ENCODE measurements at regions not wholly inside any gene's neighbourhood (a gene's known extent, or its start where the extent isn't known, plus 50 kb on each side); places are given as distances from the start of the nearest gene placed in this dataset.
"Not testable (repeated sequence)": the region's sequence is repeated elsewhere in the genome, so short reads cannot be mapped to it uniquely, and the experiment has no call there.

DNA sequence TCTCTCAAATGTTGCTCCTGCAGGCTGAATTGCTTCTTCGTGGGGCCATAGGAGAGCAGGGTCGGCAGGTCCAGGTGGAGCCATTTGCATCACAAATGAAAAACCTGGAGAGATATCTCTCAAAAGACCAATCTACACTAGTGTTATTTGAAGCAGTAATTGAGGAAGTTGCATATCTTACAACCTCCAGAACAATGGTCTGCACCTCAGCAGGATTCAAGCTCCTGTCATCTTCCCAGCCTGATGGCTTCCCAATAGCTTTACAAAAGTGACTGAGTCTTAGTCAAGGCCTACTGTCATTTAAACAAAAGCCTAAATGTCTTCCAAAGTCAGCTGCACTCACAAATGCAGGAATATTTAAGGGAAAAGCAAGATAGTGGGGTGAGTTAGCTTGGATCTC, 1584.5 kb downstream of the NLGN4Y start:
- ATAC-seq: no peak
- no peak overlapping the region for H3K27ac ChIP-seq
- no peak for FAIRE-seq
- ChIA-PET POLR2A (no interaction called here), CTCF (no interaction called here)
- no peaks in the 10 kb centered on the region for H3K9me3 ChIP-seq
- WGBS (ENCODE audit: missing lambda C conversion rate): 0% methylated on average over 2 of the region's 2 CpGs
- TF ChIP-seq CBX2 (IDR thresholded peaks at IDR 0.05; ENCODE audit: borderline replicate concordance, low read depth) (no peak), HDAC2 (IDR thresholded peaks at IDR 0.05) (no peak), JUNB (IDR thresholded peaks at IDR 0.05) (no peak), RARB (CRISPR knock-in tag; IDR thresholded peaks at IDR 0.05) (no peak), EHMT2 (IDR thresholded peaks at IDR 0.05; ENCODE audit: low read depth) (no peak), TP53 (CRISPR knock-in tag; IDR thresholded peaks at IDR 0.05) (no peak), ZC3H11A (IDR thresholded peaks at IDR 0.05) (no peak), RAD21 (conservative IDR thresholded peaks at IDR 0.05 in 1 of 2, IDR thresholded peaks at IDR 0.05 in 1 of 2) (no peak), EP300 (IDR thresholded peaks at IDR 0.05) (no peak), ZFP36 (IDR thresholded peaks at IDR 0.05; ENCODE audit: borderline replicate concordance, partially characterized antibody) (no peak), FOSL2 (IDR thresholded peaks at IDR 0.05) (no peak), FOSL2 (CRISPR knock-in tag; IDR thresholded peaks at IDR 0.05) (no peak)
- TF ChIP-seq, protein P1, sequence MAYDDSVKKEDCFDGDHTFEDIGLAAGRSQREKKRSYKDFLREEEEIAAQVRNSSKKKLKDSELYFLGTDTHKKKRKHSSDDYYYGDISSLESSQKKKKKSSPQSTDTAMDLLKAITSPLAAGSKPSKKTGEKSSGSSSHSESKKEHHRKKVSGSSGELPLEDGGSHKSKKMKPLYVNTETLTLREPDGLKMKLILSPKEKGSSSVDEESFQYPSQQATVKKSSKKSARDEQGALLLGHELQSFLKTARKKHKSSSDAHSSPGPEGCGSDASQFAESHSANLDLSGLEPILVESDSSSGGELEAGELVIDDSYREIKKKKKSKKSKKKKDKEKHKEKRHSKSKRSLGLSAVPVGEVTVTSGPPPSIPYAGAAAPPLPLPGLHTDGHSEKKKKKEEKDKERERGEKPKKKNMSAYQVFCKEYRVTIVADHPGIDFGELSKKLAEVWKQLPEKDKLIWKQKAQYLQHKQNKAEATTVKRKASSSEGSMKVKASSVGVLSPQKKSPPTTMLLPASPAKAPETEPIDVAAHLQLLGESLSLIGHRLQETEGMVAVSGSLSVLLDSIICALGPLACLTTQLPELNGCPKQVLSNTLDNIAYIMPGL (CRISPR knock-in tag; IDR thresholded peaks at IDR 0.05; ENCODE audit: borderline replicate concordance): no peak
- H3K4me1 ChIP-seq: no peaks in the 10 kb centered on the region
- DNase-seq (ENCODE audit: low read depth in 1 of 2, low spot score in 1 of 2): no peak
- no peak overlapping the region for H3K4me2 ChIP-seq
- H3K4me3 ChIP-seq: no peak overlapping the region

DNA sequence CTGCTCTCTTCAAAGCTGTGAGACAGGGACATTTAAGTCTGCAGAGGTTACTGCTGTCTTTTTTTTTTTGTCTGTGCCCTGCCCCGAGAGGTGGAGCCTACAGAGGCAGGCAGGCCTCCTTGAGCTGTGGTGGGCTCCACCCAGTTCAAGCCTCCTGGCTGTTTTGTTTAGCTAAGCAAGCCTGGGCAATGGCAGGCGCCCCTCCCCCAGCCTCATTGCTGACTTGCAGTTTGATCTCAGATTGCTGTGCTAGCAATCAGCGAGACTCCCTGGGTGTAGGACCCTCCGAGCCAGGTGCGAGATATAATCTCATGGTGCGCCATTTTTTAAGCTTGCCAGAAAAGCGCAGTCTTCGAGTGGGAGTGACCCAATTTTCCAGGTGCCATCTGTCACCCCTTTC, 1595.8 kb downstream of the NLGN4Y start:
- ATAC-seq; POLR2A ChIA-PET; H3K4me1 ChIP-seq; H3K9me3 ChIP-seq; CTCF ChIA-PET; DNase-seq (ENCODE audit: low read depth in 1 of 2, low spot score in 1 of 2); FAIRE-seq; H3K4me3 ChIP-seq; H3K27ac ChIP-seq; H3K4me2 ChIP-seq: not testable (repeated sequence)
- WGBS (ENCODE audit: missing lambda C conversion rate): 100% methylated on average over 1 of the region's 8 CpGs

DNA sequence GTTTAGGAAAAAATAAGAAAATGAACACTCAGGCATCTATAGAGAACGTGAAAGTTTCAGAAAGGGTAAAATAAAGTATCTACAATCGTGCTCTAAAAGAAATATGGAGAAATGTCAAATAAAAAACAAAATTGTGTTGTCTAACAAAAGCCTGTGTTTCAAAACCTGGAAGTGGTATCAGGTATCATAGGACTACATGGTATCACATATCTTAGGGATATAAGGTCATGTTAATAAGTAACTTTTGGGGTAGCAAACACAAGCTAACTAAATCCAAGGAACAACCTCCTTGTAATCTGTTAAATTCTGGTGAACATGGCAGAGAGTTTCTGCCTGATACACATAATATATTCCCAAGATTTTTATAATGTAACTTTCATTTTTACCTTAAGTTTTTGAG, 1597.7 kb downstream of the NLGN4Y start:
- Histone ChIP-seq H3K4me3 (no peak overlapping the region), H3K4me1 (no peaks in the 10 kb centered on the region), H3K27ac (no peak overlapping the region), H3K9me3 (no peaks in the 10 kb centered on the region), H3K4me2 (no peak overlapping the region)
- ChIA-PET POLR2A (no interaction called here), CTCF (no interaction called here)
- ATAC-seq (no peak), FAIRE-seq (no peak), DNase-seq (ENCODE audit: low read depth in 1 of 2, low spot score in 1 of 2) (no peak)
- WGBS (ENCODE audit: missing lambda C conversion rate): 2% methylated on average over 2 of the region's 2 CpGs
- no peak for TF ChIP-seq EHF (CRISPR knock-in tag; IDR thresholded peaks at IDR 0.05)
- TF ChIP-seq POLR2AphosphoS2 (conservative IDR thresholded peaks at IDR 0.05; ENCODE audit: low read length): no peak
- TF ChIP-seq, protein P2, sequence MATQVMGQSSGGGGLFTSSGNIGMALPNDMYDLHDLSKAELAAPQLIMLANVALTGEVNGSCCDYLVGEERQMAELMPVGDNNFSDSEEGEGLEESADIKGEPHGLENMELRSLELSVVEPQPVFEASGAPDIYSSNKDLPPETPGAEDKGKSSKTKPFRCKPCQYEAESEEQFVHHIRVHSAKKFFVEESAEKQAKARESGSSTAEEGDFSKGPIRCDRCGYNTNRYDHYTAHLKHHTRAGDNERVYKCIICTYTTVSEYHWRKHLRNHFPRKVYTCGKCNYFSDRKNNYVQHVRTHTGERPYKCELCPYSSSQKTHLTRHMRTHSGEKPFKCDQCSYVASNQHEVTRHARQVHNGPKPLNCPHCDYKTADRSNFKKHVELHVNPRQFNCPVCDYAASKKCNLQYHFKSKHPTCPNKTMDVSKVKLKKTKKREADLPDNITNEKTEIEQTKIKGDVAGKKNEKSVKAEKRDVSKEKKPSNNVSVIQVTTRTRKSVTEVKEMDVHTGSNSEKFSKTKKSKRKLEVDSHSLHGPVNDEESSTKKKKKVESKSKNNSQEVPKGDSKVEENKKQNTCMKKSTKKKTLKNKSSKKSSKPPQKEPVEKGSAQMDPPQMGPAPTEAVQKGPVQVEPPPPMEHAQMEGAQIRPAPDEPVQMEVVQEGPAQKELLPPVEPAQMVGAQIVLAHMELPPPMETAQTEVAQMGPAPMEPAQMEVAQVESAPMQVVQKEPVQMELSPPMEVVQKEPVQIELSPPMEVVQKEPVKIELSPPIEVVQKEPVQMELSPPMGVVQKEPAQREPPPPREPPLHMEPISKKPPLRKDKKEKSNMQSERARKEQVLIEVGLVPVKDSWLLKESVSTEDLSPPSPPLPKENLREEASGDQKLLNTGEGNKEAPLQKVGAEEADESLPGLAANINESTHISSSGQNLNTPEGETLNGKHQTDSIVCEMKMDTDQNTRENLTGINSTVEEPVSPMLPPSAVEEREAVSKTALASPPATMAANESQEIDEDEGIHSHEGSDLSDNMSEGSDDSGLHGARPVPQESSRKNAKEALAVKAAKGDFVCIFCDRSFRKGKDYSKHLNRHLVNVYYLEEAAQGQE (IDR thresholded peaks at IDR 0.05): no peak
- TF ChIP-seq TFCP2L1 (CRISPR knock-in tag; IDR thresholded peaks at IDR 0.05): no peak
- TF ChIP-seq HOXB5 (CRISPR knock-in tag; IDR thresholded peaks at IDR 0.05): no peak
- no peak for TF ChIP-seq HOXA7 (CRISPR knock-in tag; IDR thresholded peaks at IDR 0.05)
- TF ChIP-seq MAZ (IDR thresholded peaks at IDR 0.05; ENCODE audit: borderline replicate concordance, low read depth, low read length): no peak
- no peak for TF ChIP-seq FOXS1 (CRISPR knock-in tag; IDR thresholded peaks at IDR 0.05)
- TF ChIP-seq NFE2L2 (conservative IDR thresholded peaks at IDR 0.05; ENCODE audit: low read length): no peak
- TF ChIP-seq, protein P3, sequence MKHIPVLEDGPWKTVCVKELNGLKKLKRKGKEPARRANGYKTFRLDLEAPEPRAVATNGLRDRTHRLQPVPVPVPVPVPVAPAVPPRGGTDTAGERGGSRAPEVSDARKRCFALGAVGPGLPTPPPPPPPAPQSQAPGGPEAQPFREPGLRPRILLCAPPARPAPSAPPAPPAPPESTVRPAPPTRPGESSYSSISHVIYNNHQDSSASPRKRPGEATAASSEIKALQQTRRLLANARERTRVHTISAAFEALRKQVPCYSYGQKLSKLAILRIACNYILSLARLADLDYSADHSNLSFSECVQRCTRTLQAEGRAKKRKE (CRISPR knock-in tag; IDR thresholded peaks at IDR 0.05; ENCODE audit: low read depth): no peak
- TF ChIP-seq, protein P4, sequence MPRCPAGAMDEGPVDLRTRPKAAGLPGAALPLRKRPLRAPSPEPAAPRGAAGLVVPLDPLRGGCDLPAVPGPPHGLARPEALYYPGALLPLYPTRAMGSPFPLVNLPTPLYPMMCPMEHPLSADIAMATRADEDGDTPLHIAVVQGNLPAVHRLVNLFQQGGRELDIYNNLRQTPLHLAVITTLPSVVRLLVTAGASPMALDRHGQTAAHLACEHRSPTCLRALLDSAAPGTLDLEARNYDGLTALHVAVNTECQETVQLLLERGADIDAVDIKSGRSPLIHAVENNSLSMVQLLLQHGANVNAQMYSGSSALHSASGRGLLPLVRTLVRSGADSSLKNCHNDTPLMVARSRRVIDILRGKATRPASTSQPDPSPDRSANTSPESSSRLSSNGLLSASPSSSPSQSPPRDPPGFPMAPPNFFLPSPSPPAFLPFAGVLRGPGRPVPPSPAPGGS (IDR thresholded peaks at IDR 0.05): no peak
- no peak for TF ChIP-seq ESRRA (IDR thresholded peaks at IDR 0.05; ENCODE audit: borderline replicate concordance, low read length)
- TF ChIP-seq, protein P5, sequence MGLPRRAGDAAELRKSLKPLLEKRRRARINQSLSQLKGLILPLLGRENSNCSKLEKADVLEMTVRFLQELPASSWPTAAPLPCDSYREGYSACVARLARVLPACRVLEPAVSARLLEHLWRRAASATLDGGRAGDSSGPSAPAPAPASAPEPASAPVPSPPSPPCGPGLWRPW (IDR thresholded peaks at IDR 0.05): no peak
- TF ChIP-seq ZSCAN20 (CRISPR knock-in tag; IDR thresholded peaks at IDR 0.05): no peak
